HEK293T (cell line): ENCODE measurements at regions not wholly inside any gene's neighbourhood (a gene's known extent, or its start where the extent isn't known, plus 50 kb on each side); places are given as distances from the start of the nearest gene placed in this dataset.

Source experiments
- ARNT ChIP-seq: fragments of 450-650 bp; IDR thresholded peaks from 2 replicates; pipeline ENCODE4 v1.6.1; 2017; ENCODE audit warnings: mild to moderate bottlenecking
- BHLHE40 ChIP-seq: fragments of 450-650 bp; IDR thresholded peaks from 2 replicates; pipeline ENCODE4 v1.6.1; 2016; ENCODE audit warnings: mild to moderate bottlenecking, moderate library complexity, borderline replicate concordance
- ELF4 ChIP-seq: fragments of 450-650 bp; IDR thresholded peaks from 2 replicates; pipeline ENCODE4 v1.6.1; 2017; ENCODE audit warnings: antibody characterized with exemption
- FOXK2 ChIP-seq: fragments of 450-650 bp; IDR thresholded peaks from 2 replicates; pipeline ENCODE4 v1.6.1; 2016; ENCODE audit warnings: mild to moderate bottlenecking
- HDGF ChIP-seq: fragments of 450-650 bp; IDR thresholded peaks from 2 replicates; pipeline ENCODE4 v1.6.1; 2017; ENCODE audit warnings: antibody characterized with exemption, borderline replicate concordance
- SP1 ChIP-seq: fragments of 450-650 bp; IDR thresholded peaks from 2 replicates; pipeline ENCODE4 v1.6.1; 2017
- SUZ12 ChIP-seq: fragments of 450-650 bp; IDR thresholded peaks from 2 replicates; pipeline ENCODE4 v1.6.1; 2016; ENCODE audit warnings: mild to moderate bottlenecking
- TARDBP ChIP-seq: fragments of 450-650 bp; IDR thresholded peaks from 2 replicates; pipeline ENCODE4 v1.6.1; 2016
- ZNF384 ChIP-seq: fragments of 450-650 bp; IDR thresholded peaks from 2 replicates; pipeline ENCODE4 v1.6.1; 2016
- TF ChIP-seq, protein P1 (sequence below): fragments of 450-650 bp; IDR thresholded peaks from 2 replicates; pipeline ENCODE4 v1.6.1; 2016

DNA sequence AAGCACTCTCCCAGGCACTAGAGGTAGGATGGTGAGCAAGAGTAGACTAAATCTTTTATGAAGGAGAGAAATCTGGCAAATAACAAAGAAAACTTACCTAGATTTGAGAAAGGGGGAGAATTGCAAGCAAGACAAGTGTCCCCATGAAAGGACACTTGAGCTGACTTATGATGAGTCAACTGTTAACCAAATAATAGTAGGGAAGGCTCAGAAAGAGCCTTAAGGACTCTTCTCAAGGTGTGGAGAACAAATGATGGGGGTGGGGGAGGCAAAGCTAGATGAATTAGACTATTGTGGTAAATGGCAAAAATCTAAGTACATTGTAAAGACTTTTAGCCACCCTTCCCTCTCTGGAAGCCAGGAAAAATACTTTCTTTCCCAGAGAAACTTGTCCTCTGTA, 77.6 kb upstream of the RASA1 start:
- TF ChIP-seq SP1: no peak
- no peak for TF ChIP-seq TARDBP
- TF ChIP-seq BHLHE40: no peak
- TF ChIP-seq, protein P1, sequence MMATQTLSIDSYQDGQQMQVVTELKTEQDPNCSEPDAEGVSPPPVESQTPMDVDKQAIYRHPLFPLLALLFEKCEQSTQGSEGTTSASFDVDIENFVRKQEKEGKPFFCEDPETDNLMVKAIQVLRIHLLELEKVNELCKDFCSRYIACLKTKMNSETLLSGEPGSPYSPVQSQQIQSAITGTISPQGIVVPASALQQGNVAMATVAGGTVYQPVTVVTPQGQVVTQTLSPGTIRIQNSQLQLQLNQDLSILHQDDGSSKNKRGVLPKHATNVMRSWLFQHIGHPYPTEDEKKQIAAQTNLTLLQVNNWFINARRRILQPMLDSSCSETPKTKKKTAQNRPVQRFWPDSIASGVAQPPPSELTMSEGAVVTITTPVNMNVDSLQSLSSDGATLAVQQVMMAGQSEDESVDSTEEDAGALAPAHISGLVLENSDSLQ: no peak
- no peak for TF ChIP-seq HDGF
- no peak for TF ChIP-seq FOXK2
- no peak for TF ChIP-seq ZNF384
- no peak for TF ChIP-seq SUZ12
- TF ChIP-seq ELF4: no peak
- TF ChIP-seq ARNT: no peak
